GM21825 (cell line): ENCODE measurements at regions not wholly inside any gene's neighbourhood (a gene's known extent, or its start where the extent isn't known, plus 50 kb on each side); places are given as distances from the start of the nearest gene placed in this dataset.

Experiments
- ATAC-seq: cut with Tn5 transposase; IDR thresholded peaks from one replicate; pipeline ENCODE4 v1.9.1; 2021; ENCODE audit warnings: mild to moderate bottlenecking, moderate library complexity; ENCODE audit not compliant: unreplicated experiment

- no peak for ATAC-seq
Measured at GRCh38 chr3:110375751-110376518, 695.7 kb upstream of the NECTIN3 start.

- no peak for ATAC-seq
Measured at GRCh38 chr3:110378481-110378880, 693.1 kb upstream of the NECTIN3 start.

DNA sequence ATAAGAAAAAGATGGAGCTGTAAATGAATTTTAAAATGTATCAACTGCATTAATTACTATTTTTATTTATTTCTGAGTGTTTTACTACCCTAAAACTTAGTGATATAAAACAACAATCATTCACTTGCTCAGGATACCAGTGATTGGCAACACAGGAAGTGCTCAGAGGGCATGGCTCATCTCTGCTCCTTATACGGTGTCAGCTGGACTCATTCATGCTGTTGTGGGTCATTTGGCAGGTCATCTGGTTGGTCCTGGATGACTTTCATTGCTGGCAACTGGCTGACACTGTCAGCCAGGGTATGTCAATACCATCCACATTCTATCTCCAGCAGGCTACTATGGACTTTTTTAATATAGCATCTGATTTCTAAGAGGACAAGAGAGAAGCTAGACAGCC is 689.6 kb upstream of the NECTIN3 start:
- ATAC-seq = no peak

GRCh38 chr3:110383356-110383755 is 688.3 kb upstream of the NECTIN3 start:
- ATAC-seq = no peak

GRCh38 chr3:110384601-110385000 is 687.0 kb upstream of the NECTIN3 start:
- no peak for ATAC-seq

DNA sequence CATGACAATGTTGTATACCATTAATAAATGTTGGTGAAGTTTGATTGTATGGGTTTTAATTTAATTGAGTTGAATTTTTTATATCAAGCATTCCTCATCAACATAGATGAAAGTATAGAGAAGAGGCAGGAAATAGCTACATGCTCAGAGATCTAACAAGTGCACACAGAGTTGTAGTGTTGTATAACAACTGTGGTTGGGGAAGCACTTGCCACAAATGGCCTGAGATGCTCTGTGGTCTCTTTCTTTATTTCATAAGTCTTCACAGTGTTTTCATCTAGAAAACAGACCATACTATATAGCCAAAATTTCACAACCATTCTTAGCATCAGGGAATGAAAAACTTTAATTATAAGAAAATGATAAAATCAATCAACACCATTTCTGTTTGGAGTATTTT is 682.6 kb upstream of the NECTIN3 start:
- ATAC-seq = no peak

GRCh38 chr3:110390372-110390771 is 681.2 kb upstream of the NECTIN3 start:
- ATAC-seq = no peak

- ATAC-seq = no peak
Measured at GRCh38 chr3:110391042-110391441, 680.6 kb upstream of the NECTIN3 start.

DNA sequence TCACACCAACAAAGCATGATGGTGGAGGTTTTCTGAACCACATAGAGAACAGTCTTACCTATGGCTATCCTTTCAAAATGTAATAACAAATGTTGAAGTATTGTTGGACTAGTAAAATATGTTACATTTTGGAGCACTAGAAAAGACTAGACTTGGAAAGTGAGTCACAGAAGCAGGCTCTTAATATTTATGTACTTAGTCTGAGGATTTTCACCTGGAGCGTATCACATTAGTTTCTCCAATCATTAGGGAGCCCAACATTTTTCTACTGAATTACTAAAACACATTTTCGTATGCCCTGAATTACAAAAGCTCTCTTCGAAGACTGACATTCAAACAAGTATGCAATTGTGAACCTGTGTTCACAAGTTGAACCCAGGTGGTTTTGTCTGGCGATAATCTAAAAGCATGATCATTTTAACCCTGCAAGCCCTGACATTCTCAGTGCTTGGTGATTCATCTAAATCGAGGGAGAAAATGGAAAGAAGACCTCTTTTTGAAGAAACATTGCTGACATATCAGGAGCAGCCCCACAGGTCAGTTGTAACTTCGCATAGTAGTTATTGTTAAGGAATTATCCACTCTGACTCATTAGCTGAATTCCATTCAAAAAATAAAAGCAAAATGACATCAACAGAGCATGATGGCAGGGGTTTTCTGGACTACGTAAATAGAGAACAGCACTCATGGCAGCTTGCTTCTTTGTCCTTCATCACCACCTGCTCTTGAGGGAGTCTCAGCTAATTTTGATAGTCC is 679.8 kb upstream of the NECTIN3 start:
- ATAC-seq = no peak

- ATAC-seq = no peak
Measured at GRCh38 chr3:110393941-110394340, 677.7 kb upstream of the NECTIN3 start.

- no peak for ATAC-seq
Measured at GRCh38 chr3:110397115-110397514, 674.5 kb upstream of the NECTIN3 start.

GRCh38 chr3:110400315-110400714 is 671.3 kb upstream of the NECTIN3 start:
- no peak for ATAC-seq

DNA sequence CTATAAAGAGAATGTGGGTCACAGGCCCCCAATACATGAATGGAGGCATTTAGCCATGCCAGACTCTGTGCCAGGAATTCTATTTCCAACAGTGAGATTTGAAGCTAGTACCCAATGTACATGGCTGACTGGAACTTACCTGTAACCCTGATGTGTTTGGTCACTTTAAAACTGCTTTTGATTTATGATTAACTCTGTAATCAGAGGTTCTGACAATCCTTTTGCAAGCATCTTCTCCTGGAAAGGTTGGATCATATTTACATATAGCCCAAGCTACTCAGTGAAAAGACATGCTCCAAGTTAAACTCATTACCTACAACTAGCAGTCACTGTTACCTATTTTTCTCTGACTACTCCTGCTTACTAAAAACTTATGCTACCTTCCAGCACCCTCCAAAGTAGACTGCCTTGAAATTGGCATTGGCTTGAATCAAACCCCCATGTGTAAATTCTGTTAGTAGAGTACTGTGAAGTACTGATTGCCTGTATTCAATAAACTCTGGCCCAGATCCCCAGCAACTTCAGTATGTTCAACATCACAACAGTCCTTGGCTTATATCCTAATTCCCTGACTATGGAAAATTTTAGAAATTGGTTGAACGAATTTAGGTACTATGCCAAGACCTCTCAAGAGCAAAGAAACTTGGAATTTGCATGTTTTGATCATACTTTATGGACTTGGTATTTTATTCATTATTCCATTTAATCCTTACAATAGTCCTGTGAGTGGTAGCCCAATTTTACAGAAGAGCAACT is 665.6 kb upstream of the NECTIN3 start:
- no peak for ATAC-seq

GRCh38 chr3:110413266-110413665 is 658.4 kb upstream of the NECTIN3 start:
- no peak for ATAC-seq

DNA sequence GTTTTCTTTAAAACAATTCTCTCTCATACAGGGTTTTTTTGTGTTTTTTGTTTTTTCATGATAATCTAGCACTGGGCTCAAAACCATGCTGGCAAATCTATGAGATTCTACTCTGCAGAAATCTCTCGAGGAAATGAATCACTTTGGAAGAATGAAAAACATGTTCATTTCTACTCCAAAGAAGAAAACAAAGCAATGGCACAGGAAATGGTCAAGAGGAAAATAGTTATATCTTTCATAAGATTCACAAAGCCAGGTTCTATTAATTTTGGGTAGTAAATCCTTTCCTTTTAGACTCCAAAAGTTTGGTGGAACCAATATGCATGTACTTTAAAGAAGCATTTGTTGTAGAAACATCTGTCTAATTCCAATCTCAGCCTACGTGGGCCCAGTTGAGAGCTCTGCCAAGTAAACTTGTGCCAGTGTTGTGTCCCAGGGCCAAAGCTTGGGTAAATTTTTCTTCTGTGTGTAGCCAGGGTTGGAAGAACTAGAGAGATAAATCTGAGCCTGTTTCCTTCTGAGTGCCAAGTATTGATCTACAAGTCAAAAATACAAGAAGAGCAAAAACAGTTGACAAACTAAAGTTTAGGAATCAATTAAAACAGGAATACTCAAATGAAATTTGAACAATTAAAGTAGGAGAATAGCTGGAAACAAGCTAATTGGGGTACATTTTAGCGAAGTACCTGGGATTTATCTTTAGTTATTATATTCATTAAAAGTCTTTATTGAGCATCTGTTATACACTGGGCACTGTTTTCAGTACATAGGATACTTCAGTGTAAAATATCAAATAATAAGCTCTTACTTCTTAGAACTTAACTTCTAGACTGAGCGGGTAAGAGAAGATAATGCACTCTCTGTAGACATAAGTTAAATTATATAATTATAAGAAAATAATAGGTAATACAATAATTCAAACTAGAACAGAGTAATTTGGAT is 657.5 kb upstream of the NECTIN3 start:
- no peak for ATAC-seq

- ATAC-seq = no peak
Measured at GRCh38 chr3:110414855-110415254, 656.8 kb upstream of the NECTIN3 start.

GRCh38 chr3:110419096-110419495 is 652.5 kb upstream of the NECTIN3 start:
- no peak for ATAC-seq

DNA sequence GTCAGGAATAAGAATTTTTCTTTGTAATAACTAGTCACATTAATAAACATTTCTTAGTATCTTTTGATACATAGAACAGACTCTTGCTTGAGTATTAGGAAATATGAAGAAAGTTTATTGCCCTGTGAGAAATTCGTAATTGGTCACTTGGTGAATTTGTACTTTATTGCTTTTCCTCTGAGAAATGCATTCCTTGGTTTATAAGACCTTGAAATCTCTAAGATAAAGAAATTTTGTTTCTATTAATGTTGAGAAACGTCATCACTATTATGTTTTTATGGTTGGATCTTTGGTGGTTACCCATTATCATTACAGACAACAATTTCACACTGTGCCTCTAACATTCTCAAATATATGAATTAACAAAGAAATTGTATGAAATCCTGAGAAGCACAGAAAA is 652.0 kb upstream of the NECTIN3 start:
- ATAC-seq = no peak

GRCh38 chr3:110420158-110420641 is 651.4 kb upstream of the NECTIN3 start:
- ATAC-seq = no peak

DNA sequence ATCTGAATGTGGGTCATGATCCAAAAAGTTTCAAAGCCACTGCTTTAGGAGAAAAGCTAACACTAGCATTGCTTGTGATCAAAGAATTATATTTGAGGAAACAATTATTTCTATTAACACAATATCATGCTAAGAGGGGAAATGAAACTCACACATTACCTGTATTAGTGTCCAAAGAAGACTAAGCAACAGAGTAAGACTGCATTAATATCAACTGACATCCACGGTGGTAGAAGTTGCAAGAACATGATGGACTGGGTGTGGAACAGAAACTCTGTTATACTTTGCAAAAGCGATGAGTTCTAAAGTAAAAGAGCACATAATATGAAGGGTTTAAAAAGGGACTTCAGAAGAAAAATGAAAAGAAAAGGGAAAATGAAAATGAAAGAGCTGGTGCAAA is 648.3 kb upstream of the NECTIN3 start:
- ATAC-seq = no peak
